ENCODE measurements at regions not wholly inside any gene's neighbourhood (a gene's known extent, or its start where the extent isn't known, plus 50 kb on each side); places are given as distances from the start of the nearest gene placed in this dataset.

GRCh38 chr2:18062892-18063291 is 184.4 kb downstream of the KCNS3 start:
- TF ChIP-seq EZH2 (IDR thresholded peaks at IDR 0.05; ENCODE audit: borderline replicate concordance, low read depth, low read length, poor library complexity, severe bottlenecking) (no peak), CTCF (conservative IDR thresholded peaks at IDR 0.05; ENCODE audit: low read depth, low read length) (no peak)

Measured in A673 (cell line).